Immature natural killer cell (primary cell): ENCODE measurements at regions not wholly inside any gene's neighbourhood (a gene's known extent, or its start where the extent isn't known, plus 50 kb on each side); places are given as distances from the start of the nearest gene placed in this dataset.

ENCODE experiments used
- DNase-seq, 3 donors: peaks; one replicate each; pipeline ENCODE4 v3.0.0; 2022; ENCODE audit warnings: mixed read lengths in 1 of 3
- H3K27ac Mint-ChIP-seq, 6 donors: one replicate each; pipeline ENCODE4 v1.8.0; 2020; ENCODE audit warnings: mixed read lengths in 6 of 6, mild to moderate bottlenecking in 5 of 6, inconsistent platforms in 4 of 6, moderate library complexity in 3 of 6
- H3K27me3 Mint-ChIP-seq, 3 donors: one replicate each; pipeline ENCODE4 v1.8.0; 2020 to 2021; ENCODE audit warnings: low read depth in 3 of 3, mild to moderate bottlenecking in 3 of 3, mixed read lengths in 3 of 3, moderate library complexity in 3 of 3, inconsistent platforms in 1 of 3
- H3K36me3 Mint-ChIP-seq, 3 donors: one replicate each; pipeline ENCODE4 v1.8.0; 2020; ENCODE audit warnings: mixed read lengths in 3 of 3, inconsistent platforms in 2 of 3, mild to moderate bottlenecking in 2 of 3
- H3K4me1 Mint-ChIP-seq, 2 donors: one replicate each; pipeline ENCODE4 v1.8.0; 2020; ENCODE audit warnings: inconsistent platforms in 2 of 2, mild to moderate bottlenecking in 2 of 2, mixed read lengths in 2 of 2, moderate library complexity in 1 of 2
- H3K4me3 Mint-ChIP-seq, 5 donors: one replicate each; pipeline ENCODE4 v1.8.0; 2020; ENCODE audit warnings: mild to moderate bottlenecking in 5 of 5, mixed read lengths in 5 of 5, inconsistent platforms in 3 of 5, moderate library complexity in 3 of 5
- H3K9me3 Mint-ChIP-seq, 6 donors: one replicate each; pipeline ENCODE4 v1.8.0; 2020; ENCODE audit warnings: mild to moderate bottlenecking in 6 of 6, mixed read lengths in 6 of 6, inconsistent platforms in 4 of 6, moderate library complexity in 3 of 6

DNA sequence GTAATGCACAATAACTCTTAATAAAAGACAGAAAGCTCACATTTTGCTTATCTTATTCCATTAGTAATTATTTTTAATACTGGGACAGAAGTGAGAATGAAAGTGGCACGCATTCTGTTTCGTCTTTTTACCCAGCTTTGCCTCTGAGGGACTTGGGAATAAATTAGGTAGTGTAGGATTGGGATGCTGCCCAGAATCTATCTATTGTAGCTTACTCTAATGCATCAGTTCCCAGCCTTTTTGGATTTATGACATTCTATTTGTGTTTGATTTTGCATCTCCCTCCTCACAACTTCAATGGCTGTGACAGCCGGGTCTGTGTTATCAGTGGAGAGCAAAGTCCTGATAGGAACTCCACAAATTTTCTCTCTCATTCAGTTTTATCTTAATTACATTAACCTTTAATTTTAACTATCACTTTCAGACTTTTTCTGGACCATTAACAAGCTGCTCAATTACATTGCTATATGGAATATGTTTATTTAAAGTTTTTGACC, 62.9 kb upstream of the TULP4 start:
- peaks cover 0 to 2% (median 0%) of the 10 kb centered on the region in 3 donors for H3K27me3 Mint-ChIP-seq
- no peak for DNase-seq
- H3K4me1 Mint-ChIP-seq, result peaks cover 0 to 4% of the 10 kb centered on the region in 2 donors
- peaks cover 4 to 18% (median 14%) of the 10 kb centered on the region in 3 donors for H3K36me3 Mint-ChIP-seq
- H3K4me3 Mint-ChIP-seq, result no peak overlapping the region
- H3K9me3 Mint-ChIP-seq, result no peaks in the 10 kb centered on the region
- no peak overlapping the region for H3K27ac Mint-ChIP-seq

DNA sequence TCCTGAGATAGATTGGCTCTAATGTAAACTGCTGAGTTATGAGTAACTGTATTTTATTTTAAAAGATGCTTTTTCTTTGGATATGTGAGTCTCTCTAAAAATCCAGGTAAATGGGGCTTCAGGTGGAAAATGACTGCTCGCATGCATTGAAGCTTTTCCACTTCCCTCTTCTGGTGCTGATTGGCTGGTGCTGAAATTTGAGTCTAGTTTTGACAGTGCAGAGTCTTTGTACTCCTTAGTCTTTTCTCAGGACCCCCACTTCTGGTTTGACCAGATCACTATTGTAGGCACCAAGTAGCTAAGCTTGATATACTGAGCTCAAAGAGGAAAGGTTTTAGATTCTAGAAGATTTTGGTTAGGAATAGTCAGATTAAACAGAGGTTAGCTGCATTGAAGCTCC, 60.7 kb upstream of the TULP4 start:
- Mint-ChIP-seq H3K36me3 (peaks cover 0 to 15% (median 10%) of the 10 kb centered on the region in 3 donors), H3K9me3 (no peaks in the 10 kb centered on the region), H3K27ac (no peak overlapping the region)

DNA sequence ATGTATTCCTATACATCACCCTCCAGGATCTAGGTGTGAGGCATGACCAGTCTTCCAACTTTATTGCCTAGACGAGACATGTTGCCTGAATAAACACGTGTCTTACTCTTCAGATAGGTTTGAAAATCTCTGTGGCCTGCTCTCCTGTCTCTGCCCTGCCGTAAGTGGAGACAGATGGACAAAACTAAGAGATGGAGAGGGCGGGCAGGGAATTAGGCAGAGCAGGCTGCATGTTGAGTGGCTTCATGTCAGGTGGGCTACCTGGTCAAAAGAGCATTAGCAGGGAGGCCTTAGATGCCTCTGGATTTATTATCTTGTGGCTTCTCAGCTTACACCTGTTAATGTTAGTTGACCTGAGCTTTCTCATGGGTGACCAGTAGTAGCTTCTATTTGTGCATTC, 59.0 kb upstream of the TULP4 start:
- Mint-ChIP-seq H3K4me1 (peaks cover 31 to 35% of the 10 kb centered on the region in 2 donors), H3K27ac (no peak overlapping the region), H3K4me3 (no peak overlapping the region), H3K36me3 (peaks cover 0 to 12% (median 8%) of the 10 kb centered on the region in 3 donors), H3K9me3 (no peaks in the 10 kb centered on the region), H3K27me3 (peaks cover 0 to 2% (median 0%) of the 10 kb centered on the region in 3 donors)
- DNase-seq, result no peak

More for the DNA sequence above, 60.7 kb upstream of the TULP4 start:
- Mint-ChIP-seq H3K4me3 (no peak overlapping the region), H3K27me3 (peaks cover 0 to 2% (median 0%) of the 10 kb centered on the region in 3 donors), H3K4me1 (peaks cover 17 to 18% of the 10 kb centered on the region in 2 donors)
- no peak for DNase-seq

DNA sequence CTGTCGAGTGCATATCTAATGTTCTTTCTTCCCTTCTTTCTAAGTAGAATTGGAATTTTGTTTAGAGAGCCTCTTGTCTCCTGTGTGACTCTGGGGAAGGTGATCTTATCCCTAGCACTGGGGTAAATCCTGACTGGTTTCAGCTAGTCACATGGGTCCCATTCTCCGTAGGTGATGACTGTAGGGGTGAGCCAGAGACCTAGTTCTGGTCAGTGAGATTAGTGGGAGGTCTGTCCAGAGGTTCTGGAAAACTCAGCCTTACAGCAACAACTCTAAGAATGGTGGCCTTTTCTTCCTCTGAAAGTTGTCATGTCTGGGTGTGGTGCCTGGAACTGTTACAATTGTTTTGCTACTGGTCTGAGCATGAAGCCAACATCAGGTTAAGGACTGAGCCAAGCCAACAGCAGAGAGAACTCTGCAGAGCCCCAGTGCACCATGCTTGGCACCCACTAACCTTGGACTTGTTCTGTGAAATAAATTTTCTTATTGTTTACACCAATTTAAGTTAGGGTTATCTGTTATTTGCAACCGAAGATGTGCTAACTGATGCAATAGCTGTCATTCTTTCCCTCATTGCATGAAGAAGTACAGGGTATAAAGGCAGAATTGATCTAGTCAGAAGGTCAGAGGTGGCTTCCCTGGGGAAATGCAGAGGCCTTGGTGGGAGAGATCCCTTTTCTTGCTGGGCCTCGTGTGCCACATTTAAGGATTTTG, 56.8 kb upstream of the TULP4 start:
- H3K9me3 Mint-ChIP-seq, result no peaks in the 10 kb centered on the region
- H3K36me3 Mint-ChIP-seq, result peaks cover 0 to 12% (median 8%) of the 10 kb centered on the region in 3 donors
- no peak overlapping the region for H3K4me3 Mint-ChIP-seq
- H3K27ac Mint-ChIP-seq, result peak overlapping the region in 3 of 6 donors; percentile 6 to 68 (median 12)
- peaks cover 33 to 42% of the 10 kb centered on the region in 2 donors for H3K4me1 Mint-ChIP-seq
- no peak for DNase-seq
- H3K27me3 Mint-ChIP-seq, result peaks cover 0 to 2% (median 0%) of the 10 kb centered on the region in 3 donors

DNA sequence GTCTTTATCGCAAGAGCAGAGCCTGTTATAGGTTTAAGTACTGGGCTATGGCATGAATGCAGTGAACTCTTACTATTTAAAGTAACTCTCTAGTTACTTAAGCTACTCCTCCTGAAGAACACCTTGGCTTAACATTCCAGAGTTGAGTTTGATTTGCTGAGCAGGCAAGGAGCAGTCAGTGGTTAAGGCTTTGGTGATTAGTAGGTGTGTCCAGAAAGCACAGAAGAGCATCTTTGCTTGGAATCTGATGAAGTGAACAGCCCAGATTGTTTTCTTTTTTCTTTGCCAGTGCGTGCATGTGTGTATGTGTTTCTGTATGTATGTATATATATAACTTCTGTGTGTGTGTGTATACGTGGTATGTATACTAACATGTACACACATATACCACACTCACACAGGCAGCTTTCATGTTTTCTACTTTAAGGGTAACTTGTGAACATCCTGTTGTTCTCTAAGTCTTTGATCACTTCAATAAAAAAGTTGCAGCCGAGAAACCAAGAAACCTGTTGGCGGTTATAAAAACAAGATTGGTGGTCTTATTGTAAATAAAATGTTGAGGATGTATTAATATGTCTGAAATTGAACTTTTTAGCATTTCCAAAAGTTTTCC, 56.2 kb upstream of the TULP4 start:
- H3K27me3 Mint-ChIP-seq, result no peaks in the 10 kb centered on the region

DNA sequence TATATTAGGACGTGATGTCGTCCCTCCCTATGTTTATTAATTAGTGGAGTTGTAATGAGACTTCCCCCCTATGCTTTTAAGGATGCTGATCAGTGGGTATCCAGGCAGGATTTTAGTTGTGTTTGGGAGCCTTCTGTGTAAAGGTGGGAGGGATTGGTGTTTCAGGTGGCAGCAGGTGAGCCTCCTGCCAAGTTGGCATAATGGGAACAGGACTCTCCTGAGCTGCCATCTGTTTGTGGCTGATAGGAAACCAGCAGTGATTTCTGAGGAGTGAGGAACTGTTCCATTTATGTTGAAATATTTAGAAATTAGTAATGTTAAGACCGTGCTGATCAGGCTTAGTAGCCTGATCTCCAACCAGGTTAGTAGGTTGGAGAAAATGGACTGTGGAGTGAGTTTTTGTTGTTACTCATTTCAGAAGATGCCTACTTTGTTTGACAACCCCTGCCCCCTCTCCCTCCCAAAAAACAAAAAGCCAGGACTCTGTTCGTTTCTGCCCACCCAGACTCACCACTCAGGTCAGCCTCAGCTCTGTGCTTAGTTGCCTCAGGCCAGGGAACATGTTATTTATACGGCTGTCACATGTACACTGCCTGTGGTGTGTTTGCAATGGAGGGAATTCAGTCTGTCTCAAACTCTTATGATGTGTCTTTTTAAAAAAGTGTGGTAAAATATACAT, 55.4 kb upstream of the TULP4 start:
- H3K27ac Mint-ChIP-seq, result peak overlapping the region in 2 of 6 donors; percentile 35 to 47
- H3K36me3 Mint-ChIP-seq, result peaks cover 0 to 7% (median 4%) of the 10 kb centered on the region in 3 donors
- no peak overlapping the region for H3K4me3 Mint-ChIP-seq
- H3K4me1 Mint-ChIP-seq, result peaks cover 33 to 42% of the 10 kb centered on the region in 2 donors
- DNase-seq, result no peak
- H3K9me3 Mint-ChIP-seq, result no peaks in the 10 kb centered on the region
- no peaks in the 10 kb centered on the region for H3K27me3 Mint-ChIP-seq

More for the DNA sequence above, 56.2 kb upstream of the TULP4 start:
- H3K27ac Mint-ChIP-seq, result peak overlapping the region in 2 of 6 donors; percentile 6 to 39
- peaks cover 33 to 42% of the 10 kb centered on the region in 2 donors for H3K4me1 Mint-ChIP-seq
- H3K9me3 Mint-ChIP-seq, result no peaks in the 10 kb centered on the region
- DNase-seq, result peak in 2 of 3 donors; percentile 14 to 19
- H3K4me3 Mint-ChIP-seq, result peak overlapping the region in 2 of 5 donors; percentile 7 to 37
- H3K36me3 Mint-ChIP-seq, result peaks cover 0 to 8% (median 7%) of the 10 kb centered on the region in 3 donors

DNA sequence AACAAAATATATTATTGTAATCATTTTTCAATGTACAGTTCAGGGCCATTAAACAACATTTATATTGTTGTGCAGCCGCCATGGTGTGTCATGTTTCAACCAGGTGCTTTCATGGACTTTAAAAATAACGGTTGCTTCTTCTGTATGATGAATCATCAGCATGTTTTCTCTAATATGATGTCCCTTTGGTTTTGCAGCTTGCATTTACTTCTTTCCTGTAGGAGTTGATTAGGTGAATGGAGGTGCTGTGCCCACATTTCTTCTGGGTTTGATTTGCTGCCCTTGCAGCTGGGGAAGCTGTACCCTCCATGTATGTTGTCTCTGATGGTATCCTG, 54.9 kb upstream of the TULP4 start:
- H3K27ac Mint-ChIP-seq, result peak overlapping the region in 1 of 6 donors; percentile 9
- peaks cover 0 to 7% (median 3%) of the 10 kb centered on the region in 3 donors for H3K36me3 Mint-ChIP-seq
- no peaks in the 10 kb centered on the region for H3K9me3 Mint-ChIP-seq
- H3K4me3 Mint-ChIP-seq, result no peak overlapping the region
- no peaks in the 10 kb centered on the region for H3K27me3 Mint-ChIP-seq
- no peak for DNase-seq
- H3K4me1 Mint-ChIP-seq, result peaks cover 33 to 42% of the 10 kb centered on the region in 2 donors

DNA sequence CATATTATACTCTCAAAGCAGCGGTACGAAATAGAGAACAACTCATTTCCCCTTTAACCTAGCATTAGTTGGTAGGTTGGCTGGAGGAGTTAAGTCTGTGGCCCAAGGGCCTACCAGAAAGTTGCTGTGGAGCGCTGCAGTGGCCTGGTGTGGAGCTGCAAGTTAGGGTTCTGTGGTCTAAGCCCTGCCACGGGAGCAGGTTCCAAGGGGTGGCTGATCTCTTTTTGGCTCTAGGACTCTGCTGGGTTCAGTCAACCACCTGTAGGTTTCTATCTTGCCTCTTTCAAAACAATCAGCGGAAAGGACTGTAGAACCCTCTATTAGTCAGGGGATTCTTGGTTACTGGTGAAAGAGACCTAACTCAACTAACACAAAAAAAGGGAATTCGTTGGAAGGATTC, 54.5 kb upstream of the TULP4 start:
- Mint-ChIP-seq H3K36me3 (peaks cover 0 to 7% (median 1%) of the 10 kb centered on the region in 3 donors), H3K27ac (peak overlapping the region in 1 of 6 donors; percentile 9), H3K4me1 (peaks cover 33 to 42% of the 10 kb centered on the region in 2 donors), H3K4me3 (no peak overlapping the region), H3K9me3 (no peaks in the 10 kb centered on the region), H3K27me3 (no peaks in the 10 kb centered on the region)
- DNase-seq, result no peak

DNA sequence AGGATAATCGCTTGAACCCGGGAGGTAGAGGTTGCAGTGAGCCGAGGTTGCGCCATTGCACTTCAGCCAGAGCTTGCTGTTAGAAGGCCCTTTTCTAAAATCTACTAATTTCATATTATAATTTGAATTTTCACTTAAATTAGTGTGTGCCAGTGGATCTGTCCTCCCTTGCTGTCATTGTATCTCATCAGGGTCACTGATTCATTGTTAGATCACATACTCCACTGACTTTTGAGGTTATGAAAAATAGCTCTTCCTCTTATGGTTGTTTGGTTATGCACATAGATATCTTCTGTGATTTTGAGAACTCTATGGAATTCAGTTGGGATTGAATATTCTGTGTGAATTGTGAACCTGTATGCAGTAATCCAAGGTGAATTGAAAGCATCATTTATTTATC, 53.1 kb upstream of the TULP4 start:
- no peak overlapping the region for H3K4me3 Mint-ChIP-seq
- H3K4me1 Mint-ChIP-seq, result peaks cover 33 to 42% of the 10 kb centered on the region in 2 donors
- H3K9me3 Mint-ChIP-seq, result no peaks in the 10 kb centered on the region
- no peaks in the 10 kb centered on the region for H3K27me3 Mint-ChIP-seq
- no peak for DNase-seq
- peaks cover 0 to 3% (median 0%) of the 10 kb centered on the region in 3 donors for H3K36me3 Mint-ChIP-seq
- H3K27ac Mint-ChIP-seq, result peak overlapping the region in 1 of 6 donors; percentile 0

DNA sequence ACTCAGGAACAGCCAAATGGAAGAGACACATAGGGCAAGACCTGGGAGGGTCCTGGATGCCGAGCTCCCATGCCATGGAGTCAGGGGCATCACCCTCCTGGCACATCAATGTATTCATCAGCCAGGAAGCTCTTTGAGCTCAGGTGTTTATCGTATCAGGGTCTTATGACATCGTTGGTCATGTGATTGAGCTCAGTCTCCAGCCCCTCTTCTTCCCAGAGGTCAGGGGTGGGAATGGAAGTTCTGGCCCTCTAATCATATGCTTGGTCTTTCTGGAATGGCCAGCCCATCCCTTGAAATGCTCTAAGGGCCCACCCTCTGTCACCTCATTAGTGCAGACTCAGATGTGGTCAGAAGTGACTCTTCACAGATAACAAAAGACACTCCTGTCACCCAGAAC, 52.4 kb upstream of the TULP4 start:
- Mint-ChIP-seq H3K9me3 (no peaks in the 10 kb centered on the region), H3K36me3 (peaks cover 0 to 3% (median 0%) of the 10 kb centered on the region in 3 donors), H3K27me3 (peaks cover 0 to under 1% (median 0%) of the 10 kb centered on the region in 3 donors), H3K27ac (no peak overlapping the region), H3K4me3 (no peak overlapping the region), H3K4me1 (peaks cover 33 to 41% of the 10 kb centered on the region in 2 donors)
- DNase-seq, result no peak

DNA sequence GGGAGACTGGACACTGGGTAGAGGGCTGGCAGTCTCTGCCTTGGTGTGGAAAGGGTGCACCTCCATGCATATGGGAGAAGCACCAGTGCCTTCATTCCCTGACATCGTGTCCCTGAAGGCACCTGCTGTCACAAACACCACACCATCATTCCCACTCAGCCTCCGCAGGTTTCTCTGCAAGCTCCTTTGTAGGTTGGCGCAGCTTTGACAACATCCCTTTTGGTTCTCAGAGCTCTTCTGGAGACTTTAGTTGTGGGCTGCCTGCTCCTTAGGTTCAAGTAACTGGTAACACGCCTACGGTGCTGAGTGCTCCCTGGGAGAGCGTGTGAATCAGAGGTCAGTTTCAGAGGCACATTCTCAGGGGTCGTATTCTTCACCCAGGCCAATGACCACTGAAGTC, 50.2 kb upstream of the TULP4 start:
- Mint-ChIP-seq H3K4me1 (peaks cover 12 to 19% of the 10 kb centered on the region in 2 donors), H3K9me3 (no peaks in the 10 kb centered on the region), H3K27me3 (peaks cover 0 to 2% (median 0%) of the 10 kb centered on the region in 3 donors), H3K4me3 (no peak overlapping the region), H3K36me3 (peaks cover 0 to 3% (median 0%) of the 10 kb centered on the region in 3 donors), H3K27ac (no peak overlapping the region)
- DNase-seq, result no peak
